GM12864 (cell line): ENCODE measurements at regions not wholly inside any gene's neighbourhood (a gene's known extent, or its start where the extent isn't known, plus 50 kb on each side); places are given as distances from the start of the nearest gene placed in this dataset.

ENCODE experiments used
- DNase-seq: peaks from one replicate; pipeline ENCODE4 v3.0.0-alpha.2; 2011; ENCODE audit warnings: low read depth
- H3K4me3 ChIP-seq: 2 replicates; pipeline ENCODE4 v1.5.1; 2011; ENCODE audit warnings: mild to moderate bottlenecking, low read depth, low read length, control low read depth
- TF ChIP-seq, protein P1 (sequence below): IDR thresholded peaks from 2 replicates; pipeline ENCODE4 v1.5.1; 2011; ENCODE audit warnings: low read depth, mild to moderate bottlenecking, moderate library complexity, low read length, control low read depth, inconsistent platforms; ENCODE audit errors: missing control alignments

DNA sequence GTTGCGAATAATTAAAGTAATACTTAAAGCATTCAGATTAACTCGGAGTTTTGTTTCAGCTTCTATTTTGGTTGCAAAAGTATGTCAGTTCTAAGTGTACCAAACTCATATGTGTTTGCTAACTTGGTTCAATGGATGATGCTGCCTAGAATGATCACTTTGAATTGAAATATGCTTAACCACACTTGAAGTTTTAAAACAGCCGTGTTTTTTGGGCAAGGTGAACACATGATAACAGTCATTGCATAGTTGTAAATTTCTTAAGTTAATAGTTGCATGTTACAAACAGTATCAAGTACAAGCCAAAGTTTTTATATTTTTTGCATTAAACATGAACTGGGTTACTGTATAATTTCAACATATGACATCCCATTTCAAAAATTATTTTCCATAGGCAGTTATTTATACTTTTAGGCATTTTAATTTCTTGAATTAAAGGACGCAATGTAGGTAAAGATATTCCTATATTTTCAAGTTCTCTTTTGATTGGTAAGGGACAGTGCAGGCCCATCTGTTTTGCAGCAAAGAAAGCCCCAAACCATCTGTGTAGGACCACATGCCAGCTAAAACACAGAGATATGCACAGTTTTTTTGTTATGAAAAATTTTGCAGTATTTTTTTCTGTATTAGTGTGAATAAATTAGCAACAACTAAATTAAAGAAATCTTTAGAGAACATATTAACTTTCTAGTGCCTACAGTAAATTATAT, 575.5 kb downstream of the PRKD1 start:
- no peak for DNase-seq
- no peak overlapping the region for H3K4me3 ChIP-seq
- TF ChIP-seq, protein P1, sequence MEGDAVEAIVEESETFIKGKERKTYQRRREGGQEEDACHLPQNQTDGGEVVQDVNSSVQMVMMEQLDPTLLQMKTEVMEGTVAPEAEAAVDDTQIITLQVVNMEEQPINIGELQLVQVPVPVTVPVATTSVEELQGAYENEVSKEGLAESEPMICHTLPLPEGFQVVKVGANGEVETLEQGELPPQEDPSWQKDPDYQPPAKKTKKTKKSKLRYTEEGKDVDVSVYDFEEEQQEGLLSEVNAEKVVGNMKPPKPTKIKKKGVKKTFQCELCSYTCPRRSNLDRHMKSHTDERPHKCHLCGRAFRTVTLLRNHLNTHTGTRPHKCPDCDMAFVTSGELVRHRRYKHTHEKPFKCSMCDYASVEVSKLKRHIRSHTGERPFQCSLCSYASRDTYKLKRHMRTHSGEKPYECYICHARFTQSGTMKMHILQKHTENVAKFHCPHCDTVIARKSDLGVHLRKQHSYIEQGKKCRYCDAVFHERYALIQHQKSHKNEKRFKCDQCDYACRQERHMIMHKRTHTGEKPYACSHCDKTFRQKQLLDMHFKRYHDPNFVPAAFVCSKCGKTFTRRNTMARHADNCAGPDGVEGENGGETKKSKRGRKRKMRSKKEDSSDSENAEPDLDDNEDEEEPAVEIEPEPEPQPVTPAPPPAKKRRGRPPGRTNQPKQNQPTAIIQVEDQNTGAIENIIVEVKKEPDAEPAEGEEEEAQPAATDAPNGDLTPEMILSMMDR: no peak

DNA sequence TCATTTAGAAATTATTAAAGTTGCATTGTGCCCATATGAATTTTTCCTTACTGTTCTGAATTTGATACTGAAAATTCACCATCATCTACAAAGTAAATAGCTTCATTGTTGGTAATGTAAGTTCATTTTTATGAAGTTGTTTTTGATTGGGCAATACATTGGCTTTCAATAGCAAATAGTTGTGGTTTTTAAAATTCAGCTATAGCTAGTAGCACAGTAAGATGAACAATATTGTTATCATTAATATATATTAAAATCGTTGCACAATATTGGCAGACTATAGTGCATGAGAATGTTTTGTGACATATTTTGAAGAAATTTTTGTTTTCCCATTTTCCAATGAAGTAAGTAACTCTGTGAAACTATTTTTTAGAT, 575.0 kb downstream of the PRKD1 start:
- TF ChIP-seq, protein P1: no peak
- H3K4me3 ChIP-seq: no peak overlapping the region
- DNase-seq: no peak

DNA sequence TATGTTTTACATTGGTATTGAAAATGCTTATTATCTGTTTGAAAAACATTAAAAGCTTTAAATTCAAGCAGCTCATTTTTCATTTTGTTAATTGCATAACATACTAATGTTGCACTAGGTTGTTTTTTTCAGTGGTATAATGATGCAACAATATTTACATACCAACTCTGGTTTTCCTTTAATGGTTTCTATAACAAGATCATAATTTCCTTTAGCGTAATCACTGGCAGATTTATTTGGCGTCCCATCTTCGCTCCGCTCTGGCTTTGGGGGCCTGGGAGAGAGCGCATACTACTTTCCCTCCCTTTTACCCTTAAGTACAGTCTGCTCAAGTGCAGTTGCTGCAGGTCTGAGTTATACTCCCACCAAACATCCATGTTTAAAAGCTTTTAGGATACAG, 574.1 kb downstream of the PRKD1 start:
- TF ChIP-seq, protein P1: no peak
- DNase-seq: no peak

DNA sequence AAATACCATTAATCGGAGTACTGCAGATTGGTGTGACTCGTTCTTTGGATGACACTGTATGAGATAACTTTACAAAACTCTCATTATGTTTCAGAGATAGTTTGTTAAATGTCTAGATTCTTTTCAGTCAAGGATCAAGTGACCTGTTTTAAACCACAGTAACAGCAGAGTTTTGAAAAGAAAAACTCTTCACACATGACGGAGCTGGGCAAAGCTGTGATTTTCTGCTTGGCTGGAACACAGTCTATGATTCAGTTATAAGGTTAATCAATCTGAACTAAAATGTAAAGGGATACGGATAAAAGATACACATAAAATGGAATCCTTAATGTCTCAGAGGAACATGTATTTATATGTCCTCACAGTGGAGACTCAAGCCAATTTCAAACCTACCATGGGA, 573.2 kb downstream of the PRKD1 start:
- H3K4me3 ChIP-seq: no peak overlapping the region
- DNase-seq: no peak
- TF ChIP-seq, protein P1: no peak

More for the DNA sequence above, 574.1 kb downstream of the PRKD1 start:
- H3K4me3 ChIP-seq: no peak overlapping the region

DNA sequence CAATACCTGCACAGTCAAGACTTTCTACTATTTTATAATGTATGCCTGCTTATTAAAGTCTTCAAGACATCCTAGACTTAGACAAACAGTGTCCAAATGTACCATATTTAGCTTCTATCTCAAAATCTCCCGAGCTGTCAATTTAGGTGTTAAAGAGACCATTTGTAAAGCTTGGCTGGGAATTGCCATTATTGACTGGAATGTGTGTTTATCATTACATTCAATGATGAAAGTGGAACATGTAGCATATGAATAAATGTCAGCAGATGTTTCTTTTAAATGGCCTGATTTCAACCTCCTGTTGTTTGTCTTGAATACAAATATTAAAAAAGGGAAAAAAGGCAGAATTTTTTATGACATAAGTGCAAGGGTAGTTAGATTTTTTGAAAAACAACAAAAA, 572.3 kb downstream of the PRKD1 start:
- DNase-seq: no peak
- TF ChIP-seq, protein P1: no peak

DNA sequence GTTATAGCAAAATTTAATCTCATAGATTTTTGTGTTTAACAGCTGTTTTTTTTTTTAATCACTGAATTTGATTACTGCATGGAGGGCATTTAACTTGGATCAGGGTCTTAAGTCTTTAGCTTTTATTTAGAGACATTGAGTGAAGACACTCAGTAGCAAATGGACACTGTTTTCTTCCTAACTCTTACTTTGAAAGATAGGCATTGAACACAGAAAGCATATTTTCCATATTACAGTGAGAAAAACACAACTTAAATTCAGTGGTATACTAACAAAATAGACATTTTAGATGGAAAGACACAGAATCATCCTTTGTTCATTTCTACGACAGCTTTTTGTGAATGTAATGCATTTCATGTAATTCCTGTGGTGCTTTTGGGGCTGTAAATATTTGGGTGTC, 571.8 kb downstream of the PRKD1 start:
- no peak overlapping the region for H3K4me3 ChIP-seq

More for the DNA sequence above, 572.3 kb downstream of the PRKD1 start:
- no peak overlapping the region for H3K4me3 ChIP-seq

More for the DNA sequence above, 571.8 kb downstream of the PRKD1 start:
- no peak for DNase-seq
- TF ChIP-seq, protein P1: no peak
